H1 (cell line): ENCODE measurements at regions not wholly inside any gene's neighbourhood (a gene's known extent, or its start where the extent isn't known, plus 50 kb on each side); places are given as distances from the start of the nearest gene placed in this dataset.

Source experiments
- CTCF ChIA-PET: fragments of 300-600 bp; sonication (Branson Sonifier 250); formaldehyde crosslinking; loops from one replicate; lab custom pipeline; 2021; ENCODE audit not compliant: partially characterized antibody; lab: Charles Lee
- POLR2A ChIA-PET: fragments of 300-600 bp; sonication (Branson Sonifier 250); formaldehyde crosslinking; loops from one replicate; lab custom pipeline; 2021; ENCODE audit warnings: inconsistent platforms; ENCODE audit not compliant: partially characterized antibody; lab: Charles Lee
- DNase-seq, 2 experiments: peaks; one replicate each; pipeline versions ENCODE4 v3.0.0 to v3.0.0-alpha.2; 2010 to 2022; ENCODE audit warnings: low spot score in 2 of 2, low read depth in 1 of 2, mixed read lengths in 1 of 2
- FAIRE-seq: peaks from 2 replicates; lab custom pipeline; 2011; peaks lifted over from hg19 to GRCh38; lab: Jason Lieb, UNC
- H2AFZ ChIP-seq: 2 replicates; pipeline ENCODE4 v1.8.1; 2012; ENCODE audit warnings: low read length, inconsistent platforms
- H2AK5ac ChIP-seq: 2 replicates; pipeline ENCODE4 v1.6.1; 2013; ENCODE audit warnings: low read depth, low read length
- H2BK120ac ChIP-seq: replicated peaks from 2 replicates; pipeline ENCODE3; 2013; ENCODE audit warnings: low read depth, low read length, inconsistent platforms
- H2BK12ac ChIP-seq: 2 replicates; pipeline ENCODE4 v1.6.1; 2013; ENCODE audit warnings: low read depth, low read length
- H2BK15ac ChIP-seq: 2 replicates; pipeline ENCODE4 v1.6.1; 2013; ENCODE audit warnings: low read length
- H2BK20ac ChIP-seq: 2 replicates; pipeline ENCODE4 v1.6.1; 2013; ENCODE audit warnings: low read length
- H2BK5ac ChIP-seq: 2 replicates; pipeline ENCODE4 v1.6.1; 2013; ENCODE audit warnings: low read depth, low read length
- H3K14ac ChIP-seq: 2 replicates; pipeline ENCODE4 v1.6.1; 2013; ENCODE audit warnings: inconsistent platforms; ENCODE audit not compliant: insufficient read length
- H3K18ac ChIP-seq: 2 replicates; pipeline ENCODE4 v1.6.1; 2013; ENCODE audit warnings: low read length; ENCODE audit errors: extremely low read depth
- H3K23ac ChIP-seq: 2 replicates; pipeline ENCODE4 v1.6.1; 2013; ENCODE audit warnings: inconsistent platforms; ENCODE audit not compliant: insufficient read length
- H3K23me2 ChIP-seq: 2 replicates; pipeline ENCODE4 v1.6.1; 2013; ENCODE audit warnings: low read depth, low read length
- H3K27ac ChIP-seq: 2 replicates; pipeline ENCODE4 v1.6.1; 2011; ENCODE audit warnings: low read depth, low read length, inconsistent platforms
- H3K27me3 ChIP-seq, 4 experiments: replicated peaks in 1 of 4; 1 replicate in 1 of 4; 2 replicates in 3 of 4; pipeline versions ENCODE4 v1.6.1 to v1.8.1; 2011 to 2013; ENCODE audit warnings: low read length in 3 of 4, mild to moderate bottlenecking in 3 of 4, inconsistent platforms in 2 of 4, mixed read lengths in 2 of 4, moderate library complexity in 1 of 4; ENCODE audit not compliant: control insufficient read depth in 3 of 4, insufficient read depth in 3 of 4; ENCODE audit errors: extremely low read depth in 1 of 4
- H3K36me3 ChIP-seq, 4 experiments: 2 replicates each; pipeline versions ENCODE4 v1.6.1 to v1.8.1; 2011 to 2013; ENCODE audit warnings: mild to moderate bottlenecking in 4 of 4, low read length in 3 of 4, moderate library complexity in 2 of 4, control low read depth in 1 of 4, inconsistent platforms in 1 of 4; ENCODE audit not compliant: insufficient read depth in 4 of 4, control insufficient read depth in 2 of 4
- H3K4ac ChIP-seq: replicated peaks from 2 replicates; pipeline ENCODE3; 2013; ENCODE audit warnings: low read length, low read depth, mixed read lengths, inconsistent platforms; ENCODE audit not compliant: insufficient read length
- H3K4me1 ChIP-seq, 4 experiments: replicated peaks in 1 of 4; 1 replicate in 1 of 4; 2 replicates in 3 of 4; pipeline versions ENCODE4 v1.6.1 to v1.8.1; 2011 to 2013; ENCODE audit warnings: low read length in 3 of 4, inconsistent platforms in 2 of 4, mixed read lengths in 1 of 4; ENCODE audit not compliant: insufficient read depth in 4 of 4, control insufficient read depth in 3 of 4
- H3K4me2 ChIP-seq, 2 experiments: 2 replicates each; pipeline versions ENCODE4 v1.6.1 to v1.8.1; 2011 to 2013; ENCODE audit warnings: low read depth in 2 of 2, low read length in 2 of 2, control low read depth in 1 of 2, inconsistent platforms in 1 of 2, mild to moderate bottlenecking in 1 of 2; ENCODE audit not compliant: insufficient read depth in 1 of 2
- H3K4me3 ChIP-seq, 4 experiments: fragments of 200-600, 300-600 bp in 1 of 4; sonication (generic), shearing (Covaris generic), sonication (Bioruptor Twin) in 1 of 4; 2 replicates each; pipeline versions ENCODE4 v1.5.1 to v1.8.1; 2011 to 2016; ENCODE audit warnings: low read length in 4 of 4, low read depth in 3 of 4, control low read depth in 2 of 4, inconsistent platforms in 2 of 4, mild to moderate bottlenecking in 2 of 4, mixed read lengths in 1 of 4, moderate library complexity in 1 of 4; ENCODE audit not compliant: insufficient read depth in 2 of 4; ENCODE audit errors: extremely low read depth in 1 of 4
- H3K56ac ChIP-seq: replicated peaks from 2 replicates; pipeline ENCODE3; 2013; ENCODE audit warnings: low read depth, mild to moderate bottlenecking, mixed read lengths, low read length, inconsistent platforms; ENCODE audit not compliant: insufficient read length
- H3K79me1 ChIP-seq: 2 replicates; pipeline ENCODE4 v1.6.1; 2013; ENCODE audit warnings: low read depth, low read length, control low read depth
- H3K79me2 ChIP-seq, 2 experiments: 2 replicates each; pipeline versions ENCODE4 v1.6.1 to v1.8.1; 2012 to 2013; ENCODE audit warnings: low read length in 2 of 2, mild to moderate bottlenecking in 2 of 2, inconsistent platforms in 1 of 2; ENCODE audit not compliant: insufficient read depth in 2 of 2, control insufficient read depth in 1 of 2
- H3K9ac ChIP-seq, 4 experiments: replicated peaks in 1 of 4; 1 replicate in 1 of 4; 2 replicates in 3 of 4; pipeline versions ENCODE4 v1.6.1 to v1.8.1; 2011 to 2013; ENCODE audit warnings: low read depth in 3 of 4, low read length in 3 of 4, control low read depth in 2 of 4, mild to moderate bottlenecking in 2 of 4, moderate library complexity in 2 of 4, inconsistent platforms in 1 of 4; ENCODE audit errors: extremely low read depth in 1 of 4
- H3K9me3 ChIP-seq, 2 experiments: 2 replicates each; pipeline versions ENCODE4 v1.6.1 to v1.8.1; 2012 to 2013; ENCODE audit warnings: mild to moderate bottlenecking in 2 of 2, moderate library complexity in 2 of 2, control low read depth in 1 of 2, inconsistent platforms in 1 of 2, low read depth in 1 of 2, low read length in 1 of 2, mixed read lengths in 1 of 2; ENCODE audit not compliant: insufficient read depth in 2 of 2
- H4K20me1 ChIP-seq, 2 experiments: replicated peaks in 1 of 2; 2 replicates each; pipeline versions ENCODE3 to v1.8.1; 2011 to 2013; ENCODE audit warnings: inconsistent platforms in 2 of 2, low read length in 2 of 2, mild to moderate bottlenecking in 1 of 2; ENCODE audit not compliant: insufficient read depth in 2 of 2, control insufficient read depth in 1 of 2
- H4K5ac ChIP-seq: 2 replicates; pipeline ENCODE4 v1.6.1; 2013; ENCODE audit warnings: low read length, low read depth, mixed read lengths, inconsistent platforms; ENCODE audit not compliant: insufficient read length
- H4K8ac ChIP-seq: 2 replicates; pipeline ENCODE4 v1.8.0; 2013; ENCODE audit warnings: mild to moderate bottlenecking, moderate library complexity, low read length, inconsistent platforms; ENCODE audit not compliant: insufficient read depth; ENCODE audit errors: extremely low read depth
- H4K91ac ChIP-seq: replicated peaks from 2 replicates; pipeline ENCODE3; 2013; ENCODE audit warnings: low read length, mixed read lengths, inconsistent platforms; ENCODE audit not compliant: insufficient read length
- CBX5 ChIP-seq: fragments of 300-800, 300-1000 bp; sonication (generic); IDR thresholded peaks from 2 replicates; pipeline ENCODE4 v1.7.1; 2016; ENCODE audit warnings: antibody characterized with exemption, low read length, low read depth
- CBX8 ChIP-seq: fragments of 300-800, 300-1000 bp; sonication (generic); IDR thresholded peaks from 2 replicates; pipeline ENCODE4 v1.7.1; 2016; ENCODE audit warnings: low read depth, low read length, borderline replicate concordance
- CTBP2 ChIP-seq: IDR thresholded peaks from 2 replicates; pipeline ENCODE4 v1.7.0; 2011; ENCODE audit warnings: borderline replicate concordance, mild to moderate bottlenecking, moderate library complexity, mixed read lengths, low read length; ENCODE audit not compliant: insufficient read depth, insufficient read length
- HDAC6 ChIP-seq: IDR thresholded peaks from one replicate; pipeline ENCODE4 v1.7.1; 2012; ENCODE audit warnings: low read depth, mild to moderate bottlenecking, inconsistent platforms, low read length, moderate library complexity
- KDM1A ChIP-seq: fragments of 200-600, 300-600 bp; sonication (generic); IDR thresholded peaks from 2 replicates; pipeline ENCODE4 v1.7.1; 2016; ENCODE audit warnings: mild to moderate bottlenecking, low read length, borderline replicate concordance
- NRF1 ChIP-seq: IDR thresholded peaks from 2 replicates; pipeline ENCODE4 v1.6.1; 2011; ENCODE audit warnings: mild to moderate bottlenecking, low read depth, low read length, improper control_type of control experiment
- POU5F1 ChIP-seq: IDR thresholded peaks from 2 replicates; pipeline ENCODE4 v1.6.1; 2011; ENCODE audit warnings: low read depth, mild to moderate bottlenecking, low read length, moderate library complexity
- SAP30 ChIP-seq: fragments of 300-600 bp; sonication (generic); IDR thresholded peaks from 2 replicates; pipeline ENCODE4 v1.7.1; 2012; ENCODE audit warnings: low read length, moderate library complexity, mild to moderate bottlenecking, inconsistent platforms; ENCODE audit not compliant: insufficient read depth, insufficient replicate concordance
- SP2 ChIP-seq: IDR thresholded peaks from 2 replicates; pipeline ENCODE4 v1.6.1; 2012; ENCODE audit warnings: mild to moderate bottlenecking, low read length, inconsistent platforms
- SP4 ChIP-seq: IDR thresholded peaks from 2 replicates; pipeline ENCODE4 v1.6.1; 2012; ENCODE audit warnings: low read length, inconsistent platforms
- TAF7 ChIP-seq: optimal IDR thresholded peaks from 2 replicates; pipeline ENCODE3; 2011; ENCODE audit warnings: low read depth, mild to moderate bottlenecking, inconsistent platforms, low read length, moderate library complexity, borderline replicate concordance
- WGBS, 2 experiments: shearing (Covaris generic) in 1 of 2; methylation state at CpG; one replicate each; pipeline versions ENCODE4 v1.1.6 to v1.1.7; 2013 to 2015; ENCODE audit warnings: low lambda C conversion rate in 2 of 2, mixed read lengths in 2 of 2, inconsistent platforms in 1 of 2, low coverage in 1 of 2, missing lambda C conversion rate in 1 of 2; ENCODE audit not compliant: insufficient replicate concordance in 2 of 2, insufficient coverage in 1 of 2, insufficient read length in 1 of 2; ENCODE audit errors: extremely low coverage in 1 of 2, missing lambda C conversion rate in 1 of 2; 5-methylcytosine and 5-hydroxymethylcytosine counted together

DNA sequence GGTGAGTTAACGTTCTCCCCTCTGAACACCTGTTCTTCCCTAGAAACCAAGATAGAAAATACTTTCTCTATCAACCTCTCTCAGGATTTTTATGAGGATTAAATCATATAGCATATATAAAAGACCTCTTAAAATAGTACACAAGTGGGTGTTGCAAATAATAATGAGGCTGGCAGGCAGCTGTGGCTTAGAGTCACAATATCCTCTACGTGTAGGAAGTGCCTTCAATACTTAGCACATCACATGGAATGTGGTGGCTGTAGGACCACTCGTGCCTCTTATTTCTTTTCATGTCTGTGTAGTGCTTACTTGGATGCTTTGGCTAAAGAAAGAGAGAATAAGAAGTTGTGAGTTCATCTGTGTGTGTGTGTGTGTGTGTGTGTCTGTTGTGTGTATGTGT, 96.3 kb downstream of the PRLHR start:
- TF ChIP-seq TAF7 (no peak), CBX5 (no peak), CTBP2 (no peak), KDM1A (no peak), NRF1 (no peak), SP2 (no peak), CBX8 (no peak), POU5F1 (no peak), SAP30 (no peak), SP4 (no peak), HDAC6 (no peak)
- no peak overlapping the region for H3K4me3 ChIP-seq

More for the DNA sequence above, 96.3 kb downstream of the PRLHR start:
- Histone ChIP-seq H3K4ac (no peak overlapping the region), H2BK5ac (no peak overlapping the region), H3K14ac (no peak overlapping the region), H3K23ac (no peak overlapping the region), H2BK20ac (no peak overlapping the region), H2BK15ac (no peak overlapping the region), H3K79me1 (no peaks in the 10 kb centered on the region), H4K20me1 (no peaks in the 10 kb centered on the region), H3K56ac (no peak overlapping the region), H3K79me2 (no peaks in the 10 kb centered on the region), H3K9ac (no peak overlapping the region), H3K23me2 (no peaks in the 10 kb centered on the region), H4K5ac (no peak overlapping the region), H4K91ac (no peak overlapping the region), H3K9me3 (no peaks in the 10 kb centered on the region), H2BK120ac (no peak overlapping the region), H2BK12ac (no peak overlapping the region), H4K8ac (no peak overlapping the region), H2AFZ (no peak overlapping the region), H3K18ac (no peak overlapping the region), H3K4me1 (no peaks in the 10 kb centered on the region), H3K36me3 (no peaks in the 10 kb centered on the region), H3K4me2 (no peak overlapping the region), H3K27ac (no peak overlapping the region), H2AK5ac (no peak overlapping the region), H3K27me3 (no peaks in the 10 kb centered on the region)
- FAIRE-seq (no peak), DNase-seq (no peak)
- 98% methylated on average over 3 of the region's 3 CpGs; no CpG with 5 or more reads in 1 of the 2 experiments for whole genome bisulfite sequencing, 2 experiments
- CTCF ChIA-PET, result interaction anchor here (0.9 to 1.4 kb wide), 2 partner anchors 20 to 49 kb away, joined by 3 to 4 read pairs; no protein-coding TSS in a partner anchor
- POLR2A ChIA-PET, result no interaction called here
